PC-9 (cell line): ENCODE measurements at regions not wholly inside any gene's neighbourhood (a gene's known extent, or its start where the extent isn't known, plus 50 kb on each side); places are given as distances from the start of the nearest gene placed in this dataset.

Experiments used
- BruUV-seq: library from RNA; stranded (reverse); fragments of 400-500 nt; replicated peaks from 2 replicates; lab custom pipeline; 2021; lab: Mats Ljungman, UMichigan
- CTCF ChIA-PET: fragments of 300-600 bp; sonication (Branson Sonifier 250); formaldehyde crosslinking; loops from one replicate; lab custom pipeline; 2022; ENCODE audit warnings: antibody characterized with exemption; lab: Charles Lee
- POLR2A ChIA-PET: fragments of 300-600 bp; sonication (Branson Sonifier 250); formaldehyde crosslinking; loops from one replicate; lab custom pipeline; 2022; ENCODE audit warnings: antibody characterized with exemption; ENCODE audit not compliant: unreplicated experiment; lab: Charles Lee
- DNase-seq, 2 experiments: peaks; one replicate each; pipeline versions ENCODE4 v3.0.0 to v3.0.0-alpha.2; 2015 to 2022; ENCODE audit warnings: mixed read lengths in 1 of 2
- H2AFZ ChIP-seq: fragments of 200-600 bp; sonication (generic); 2 replicates; pipeline ENCODE4 v1.8.1; 2017; ENCODE audit warnings: antibody characterized with exemption
- H3F3A ChIP-seq: fragments of 200-600 bp; sonication (generic); 2 replicates; pipeline ENCODE4 v1.8.1; 2017; ENCODE audit warnings: antibody characterized with exemption, mild to moderate bottlenecking, low read depth; ENCODE audit not compliant: insufficient read depth
- H3K27ac ChIP-seq: fragments of 200-600 bp; sonication (generic); 2 replicates; pipeline ENCODE4 v1.6.1; 2016; ENCODE audit warnings: mixed run types
- H3K27me3 ChIP-seq: fragments of 200-600 bp; sonication (generic); 2 replicates; pipeline ENCODE4 v1.6.1; 2016; ENCODE audit warnings: low read depth, mixed run types; ENCODE audit not compliant: insufficient read depth
- H3K36me3 ChIP-seq: fragments of 200-600 bp; sonication (generic); 2 replicates; pipeline ENCODE4 v1.6.1; 2016; ENCODE audit warnings: low read depth, mixed run types
- H3K4me1 ChIP-seq: fragments of 200-600 bp; sonication (generic); replicated peaks from 2 replicates; pipeline ENCODE4 v1.6.1; 2016; ENCODE audit warnings: mixed run types; ENCODE audit not compliant: insufficient read depth
- H3K4me2 ChIP-seq: fragments of 200-600 bp; sonication (generic); 2 replicates; pipeline ENCODE4 v1.6.1; 2017; ENCODE audit warnings: mixed run types
- H3K4me3 ChIP-seq: fragments of 200-600 bp; sonication (generic); 2 replicates; pipeline ENCODE4 v1.6.1; 2016; ENCODE audit warnings: mixed run types
- H3K79me2 ChIP-seq: fragments of 200-600 bp; sonication (generic); 2 replicates; pipeline ENCODE4 v1.6.1; 2017; ENCODE audit warnings: low read depth, mixed run types
- H3K9me2 ChIP-seq: fragments of 200-600 bp; sonication (generic); 2 replicates; pipeline ENCODE4 v1.8.1; 2017; ENCODE audit warnings: mild to moderate bottlenecking; ENCODE audit not compliant: insufficient read depth
- H3K9me3 ChIP-seq: fragments of 200-600 bp; sonication (generic); 2 replicates; pipeline ENCODE4 v1.8.1; 2016; ENCODE audit warnings: low read depth; ENCODE audit not compliant: insufficient read depth
- H4K20me1 ChIP-seq: fragments of 200-600 bp; sonication (generic); 2 replicates; pipeline ENCODE4 v1.8.1; 2017; ENCODE audit not compliant: insufficient read depth
- EZH2 ChIP-seq: fragments of 200-600 bp; sonication (generic); IDR thresholded peaks from 2 replicates; pipeline ENCODE4 v1.8.0; 2017; ENCODE audit warnings: antibody characterized with exemption, low read depth
- intact Hi-C: fragments of 100-400 bp; cut with micrococcal nuclease; formaldehyde crosslinking; loops from one replicate; pipeline ENCODE4 v1.10.0; 2022; ENCODE audit not compliant: unreplicated experiment
- TF ChIP-seq, protein P1 (sequence below): fragments of 200-600 bp; sonication (generic); conservative IDR thresholded peaks from 2 replicates; pipeline ENCODE4 v1.6.1; 2017; ENCODE audit warnings: mixed run types, antibody characterized with exemption, mild to moderate bottlenecking, moderate library complexity

DNA sequence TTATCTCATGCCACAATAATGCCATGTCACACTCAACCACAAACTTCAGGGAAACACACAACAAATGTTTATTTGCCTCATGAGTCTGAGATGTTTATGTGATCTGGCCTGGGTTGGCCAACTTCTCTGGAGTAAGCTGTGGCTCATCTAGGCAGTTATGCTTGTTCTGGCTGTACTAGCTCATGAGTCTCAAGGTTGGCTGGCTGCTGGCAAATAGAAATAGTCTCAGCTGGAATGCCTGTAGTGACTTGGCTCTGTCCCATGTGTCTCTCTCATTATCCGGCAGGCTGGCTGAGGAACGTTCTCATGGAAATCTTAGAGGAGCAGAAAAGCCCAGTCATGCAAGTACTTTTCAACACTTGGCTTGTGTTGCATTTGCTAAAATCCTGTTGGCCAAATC is 234.9 kb upstream of the CDH2 start:
- Histone ChIP-seq H4K20me1 (no peaks in the 10 kb centered on the region), H3K27ac (no peak overlapping the region), H3K79me2 (no peaks in the 10 kb centered on the region), H3K4me1 (no peaks in the 10 kb centered on the region), H3K36me3 (no peaks in the 10 kb centered on the region), H3K9me3 (no peaks in the 10 kb centered on the region), H2AFZ (no peak overlapping the region), H3K27me3 (no peaks in the 10 kb centered on the region), H3K9me2 (no peaks in the 10 kb centered on the region), H3K4me2 (no peak overlapping the region), H3F3A (no peaks in the 10 kb centered on the region), H3K4me3 (no peak overlapping the region)
- POLR2A ChIA-PET = no interaction called here
- CTCF ChIA-PET = no interaction called here
- BruUV-seq = no TSS peak
- intact Hi-C loops = no loop called here
- DNase-seq = no peak
- TF ChIP-seq, protein P1, sequence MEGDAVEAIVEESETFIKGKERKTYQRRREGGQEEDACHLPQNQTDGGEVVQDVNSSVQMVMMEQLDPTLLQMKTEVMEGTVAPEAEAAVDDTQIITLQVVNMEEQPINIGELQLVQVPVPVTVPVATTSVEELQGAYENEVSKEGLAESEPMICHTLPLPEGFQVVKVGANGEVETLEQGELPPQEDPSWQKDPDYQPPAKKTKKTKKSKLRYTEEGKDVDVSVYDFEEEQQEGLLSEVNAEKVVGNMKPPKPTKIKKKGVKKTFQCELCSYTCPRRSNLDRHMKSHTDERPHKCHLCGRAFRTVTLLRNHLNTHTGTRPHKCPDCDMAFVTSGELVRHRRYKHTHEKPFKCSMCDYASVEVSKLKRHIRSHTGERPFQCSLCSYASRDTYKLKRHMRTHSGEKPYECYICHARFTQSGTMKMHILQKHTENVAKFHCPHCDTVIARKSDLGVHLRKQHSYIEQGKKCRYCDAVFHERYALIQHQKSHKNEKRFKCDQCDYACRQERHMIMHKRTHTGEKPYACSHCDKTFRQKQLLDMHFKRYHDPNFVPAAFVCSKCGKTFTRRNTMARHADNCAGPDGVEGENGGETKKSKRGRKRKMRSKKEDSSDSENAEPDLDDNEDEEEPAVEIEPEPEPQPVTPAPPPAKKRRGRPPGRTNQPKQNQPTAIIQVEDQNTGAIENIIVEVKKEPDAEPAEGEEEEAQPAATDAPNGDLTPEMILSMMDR = no peak
- TF ChIP-seq EZH2 = no peak

DNA sequence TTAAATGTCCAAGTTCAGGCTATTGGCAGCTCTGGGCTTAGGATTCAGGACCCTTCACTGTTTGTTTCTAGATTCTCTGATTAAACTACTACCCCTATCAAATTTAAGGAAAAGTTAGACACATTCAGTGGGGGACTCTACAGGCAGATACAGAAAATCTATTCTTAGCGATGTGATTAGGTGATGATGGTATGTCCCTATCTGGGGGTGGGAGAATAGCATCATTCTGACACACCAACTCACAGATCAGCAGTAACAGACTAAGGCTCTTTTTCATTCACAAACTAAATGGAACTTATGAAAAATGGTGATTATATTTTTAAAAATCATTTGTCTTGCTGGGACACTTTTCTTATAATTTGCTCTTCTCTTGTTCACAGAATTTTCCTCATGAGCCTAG is 232.9 kb upstream of the CDH2 start:
- intact Hi-C loops = no loop called here
- TF ChIP-seq, protein P1 = no peak
- TF ChIP-seq EZH2 = no peak
- Histone ChIP-seq H3F3A (no peaks in the 10 kb centered on the region), H3K9me2 (no peaks in the 10 kb centered on the region), H3K79me2 (no peaks in the 10 kb centered on the region), H3K4me2 (no peak overlapping the region), H3K4me1 (no peaks in the 10 kb centered on the region), H3K27ac (no peak overlapping the region), H3K9me3 (no peaks in the 10 kb centered on the region), H3K27me3 (no peaks in the 10 kb centered on the region), H2AFZ (no peak overlapping the region), H3K36me3 (no peaks in the 10 kb centered on the region), H4K20me1 (no peaks in the 10 kb centered on the region), H3K4me3 (no peak overlapping the region)
- DNase-seq = no peak
- CTCF ChIA-PET = no interaction called here
- POLR2A ChIA-PET = no interaction called here
- BruUV-seq = no TSS peak

DNA sequence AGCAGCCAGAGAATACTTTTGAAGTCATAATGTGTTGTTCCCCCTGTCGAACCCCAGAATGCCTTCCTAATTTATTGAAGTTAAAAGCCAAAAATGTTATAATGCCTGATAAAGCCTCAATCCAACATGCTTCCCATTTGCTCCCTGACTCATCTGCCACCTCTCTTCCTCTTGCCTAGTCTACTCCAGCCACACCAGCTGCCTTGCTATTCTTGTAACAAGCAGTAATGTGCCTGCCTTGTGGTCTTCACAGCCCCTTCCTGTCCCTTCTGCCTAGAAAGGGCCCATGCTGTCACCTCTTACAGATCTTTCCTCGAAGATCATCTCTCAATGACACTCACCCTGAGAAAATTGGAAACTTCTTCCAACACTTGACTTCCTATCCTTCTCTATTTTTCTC is 231.6 kb upstream of the CDH2 start:
- POLR2A ChIA-PET = no interaction called here
- no TSS peak for BruUV-seq
- intact Hi-C loops = no loop called here
- no peaks in the 10 kb centered on the region for H3K4me1 ChIP-seq
- no peaks in the 10 kb centered on the region for H3F3A ChIP-seq
- H2AFZ ChIP-seq = no peak overlapping the region
- no peak overlapping the region for H3K4me2 ChIP-seq
- DNase-seq = no peak
- no peaks in the 10 kb centered on the region for H3K9me2 ChIP-seq
- no peaks in the 10 kb centered on the region for H3K27me3 ChIP-seq
- no peak overlapping the region for H3K27ac ChIP-seq
- CTCF ChIA-PET = no interaction called here
- no peaks in the 10 kb centered on the region for H4K20me1 ChIP-seq
- H3K79me2 ChIP-seq = no peaks in the 10 kb centered on the region
- H3K36me3 ChIP-seq = no peaks in the 10 kb centered on the region
- TF ChIP-seq EZH2 = no peak
- TF ChIP-seq, protein P1 = no peak
- H3K4me3 ChIP-seq = no peak overlapping the region
- no peaks in the 10 kb centered on the region for H3K9me3 ChIP-seq
